HuH-7.5 (cell line): ENCODE measurements at regions not wholly inside any gene's neighbourhood (a gene's known extent, or its start where the extent isn't known, plus 50 kb on each side); places are given as distances from the start of the nearest gene placed in this dataset.
"Not testable (repeated sequence)": the region's sequence is repeated elsewhere in the genome, so short reads cannot be mapped to it uniquely, and the experiment has no call there.

Experiments used
- DNase-seq: peaks from one replicate; pipeline ENCODE4 v3.0.0; 2011; ENCODE audit warnings: low spot score

DNA sequence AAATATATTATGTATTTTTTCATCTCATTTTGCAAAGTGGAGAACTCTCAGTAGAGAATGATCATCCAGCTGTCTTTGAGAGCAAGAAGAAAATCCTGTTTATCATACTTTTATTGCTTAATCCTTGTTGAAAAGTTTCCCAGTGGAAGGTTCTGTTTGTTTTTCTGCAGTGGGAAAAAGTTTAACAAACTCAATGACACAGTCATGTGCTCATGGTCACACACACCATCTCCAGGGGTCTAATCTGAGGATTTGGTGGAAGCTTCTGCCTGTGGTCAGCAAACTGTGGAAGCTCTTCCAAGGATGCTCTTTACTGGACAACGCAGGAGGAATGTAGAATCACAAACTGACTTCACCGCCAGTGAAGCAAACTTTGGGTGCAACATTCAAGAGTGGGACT is 1003.9 kb downstream of the SORCS3 start:
- no peak for DNase-seq

DNA sequence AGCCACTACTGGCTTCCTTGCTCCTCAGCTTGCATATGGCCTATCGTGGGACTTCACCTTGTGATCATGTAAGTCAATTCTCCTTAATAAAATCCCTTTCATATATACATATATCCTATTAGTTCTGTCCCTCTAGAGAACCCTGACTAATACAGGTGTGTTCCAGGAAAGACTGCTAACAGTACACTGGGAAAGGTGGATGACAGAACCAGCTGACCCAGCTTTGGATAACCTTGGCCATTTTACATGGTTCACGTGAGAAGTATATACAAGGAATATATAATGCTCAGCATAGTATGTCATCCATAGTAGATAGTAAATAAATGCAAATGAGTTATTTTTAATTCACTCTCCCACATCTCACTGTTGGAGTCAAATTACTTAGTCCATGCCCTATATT is 1003.5 kb downstream of the SORCS3 start:
- DNase-seq = no peak

DNA sequence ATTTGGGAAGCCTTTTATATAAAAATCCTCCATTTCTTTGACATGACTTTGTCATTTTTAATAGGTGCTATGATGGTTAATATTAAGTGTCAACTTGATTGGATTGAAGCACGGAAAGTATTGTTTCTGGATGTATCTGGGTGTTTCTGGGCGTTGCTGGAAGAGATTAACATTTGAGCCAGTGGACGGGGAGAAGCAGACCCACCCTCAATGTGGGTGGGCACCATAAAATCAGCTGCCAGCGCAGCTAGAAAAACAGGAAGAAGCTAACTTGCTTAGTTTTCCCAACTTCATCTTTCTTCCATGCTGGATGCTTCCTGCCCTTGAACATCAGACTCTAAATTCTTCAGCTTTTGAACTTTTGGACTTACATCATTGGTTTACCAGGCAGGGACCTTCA is 1003.0 kb downstream of the SORCS3 start:
- no peak for DNase-seq

DNA sequence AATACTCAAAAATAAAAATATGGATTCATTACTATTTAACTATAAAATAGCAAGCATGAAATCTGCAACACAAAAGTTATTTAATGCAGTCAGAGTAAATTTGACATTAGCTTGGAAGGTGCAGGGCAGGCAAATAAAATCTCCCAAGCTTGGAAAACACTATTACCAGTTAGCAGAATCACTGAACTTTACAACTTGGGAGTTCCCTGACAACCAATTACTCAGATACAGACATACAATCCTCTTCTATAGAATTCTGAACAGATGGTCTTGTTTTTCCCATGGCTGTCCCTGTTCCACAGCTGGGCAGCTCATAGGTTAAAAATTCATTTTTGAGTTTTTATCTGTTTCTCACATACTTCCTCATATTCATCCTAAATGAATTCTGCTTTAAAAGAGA is 1002.6 kb downstream of the SORCS3 start:
- DNase-seq = no peak

DNA sequence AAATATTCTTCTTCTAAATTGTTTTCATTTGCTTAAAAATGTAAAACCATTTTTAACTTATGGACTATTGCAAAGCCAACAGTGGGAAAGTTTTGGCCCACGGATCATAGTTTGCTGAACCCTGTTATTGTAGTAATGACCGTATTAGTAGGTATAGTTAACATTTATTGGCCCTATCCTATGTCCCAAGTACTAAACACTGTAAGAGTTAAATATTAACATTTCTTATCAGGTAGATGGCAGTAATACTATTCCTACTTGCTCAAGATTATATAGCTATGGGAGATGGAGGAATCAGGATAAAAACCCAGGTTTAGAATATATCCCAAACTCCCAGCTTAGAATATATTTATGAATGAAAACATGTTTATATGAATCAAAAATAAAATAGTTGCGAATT is 993.2 kb downstream of the SORCS3 start:
- no peak for DNase-seq

DNA sequence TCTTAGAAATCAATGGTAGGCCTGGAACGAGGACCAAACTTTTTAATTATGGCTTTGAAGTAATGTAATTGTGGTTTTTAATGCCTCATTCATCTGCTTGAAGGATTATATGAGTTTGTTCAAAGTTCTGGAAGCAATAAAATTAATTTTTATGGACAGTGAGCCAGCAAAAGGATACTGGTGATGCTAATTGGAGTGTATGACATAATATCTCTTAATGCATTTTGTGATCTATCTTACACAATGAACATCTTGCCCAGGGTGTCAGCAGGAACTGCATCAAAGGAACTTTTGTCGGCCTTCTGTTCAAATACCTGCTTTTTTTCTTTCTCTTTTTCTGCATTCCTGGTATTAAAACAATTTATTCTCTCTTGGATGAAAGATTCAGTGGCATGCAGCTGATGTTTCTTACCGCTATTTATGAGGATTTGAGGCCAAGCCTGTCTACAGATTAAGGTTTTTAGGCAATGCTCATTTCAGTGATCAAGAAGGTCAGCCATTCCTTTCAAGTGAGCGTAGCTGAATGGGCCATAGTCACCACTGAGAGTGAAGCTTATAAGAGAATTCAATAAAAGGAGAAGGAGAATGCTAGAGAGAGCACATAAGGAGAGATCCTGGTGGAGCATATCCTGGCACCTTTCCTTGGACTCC is 974.8 kb downstream of the SORCS3 start:
- DNase-seq = no peak

GRCh38 chr10:105611244-105611798 is 970.2 kb downstream of the SORCS3 start:
- no peak for DNase-seq

DNA sequence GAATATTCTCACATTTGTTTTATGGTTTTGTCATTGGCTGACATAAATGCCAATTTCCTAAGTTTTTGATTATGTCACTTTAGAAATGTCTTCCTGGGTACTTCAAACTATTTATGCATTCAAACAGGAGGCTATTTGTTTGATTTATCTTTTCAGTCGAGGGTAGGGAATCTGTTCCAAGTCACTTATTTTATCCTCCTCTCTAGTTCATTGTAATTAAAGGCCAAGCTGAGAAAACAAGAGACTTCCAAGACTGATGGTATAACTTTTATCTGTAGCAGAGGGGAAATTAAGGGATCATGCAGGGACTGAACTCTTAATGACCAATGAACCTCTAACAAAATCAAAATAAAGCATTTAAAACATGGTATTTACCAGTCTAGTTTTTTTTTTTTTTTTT is 968.4 kb downstream of the SORCS3 start:
- no peak for DNase-seq

DNA sequence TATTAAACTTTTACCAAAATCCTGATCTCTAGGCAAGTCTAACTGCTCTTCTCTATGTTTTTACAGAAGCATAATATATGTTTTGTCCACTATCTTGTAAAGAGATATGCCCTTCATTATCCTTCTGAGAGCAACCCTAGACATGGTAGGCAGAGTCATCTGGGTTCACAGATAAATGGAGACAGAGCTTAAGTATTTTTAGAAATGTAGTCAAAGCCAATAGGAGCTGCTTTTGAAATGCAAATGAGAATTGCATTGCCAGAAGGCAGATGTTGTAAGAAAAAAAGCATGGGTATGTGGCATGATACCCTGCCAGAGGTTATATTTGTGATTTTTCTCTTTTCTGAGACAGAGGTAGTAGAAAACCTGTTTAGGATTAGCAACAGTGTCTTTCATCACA is 964.8 kb downstream of the SORCS3 start:
- DNase-seq = no peak

GRCh38 chr10:105605104-105605503 is 964.0 kb downstream of the SORCS3 start:
- no peak for DNase-seq

- no peak for DNase-seq
These were observed 957.1 kb downstream of the SORCS3 start for GRCh38 chr10:105598207-105598606.

GRCh38 chr10:105597312-105597711 is 956.2 kb downstream of the SORCS3 start:
- DNase-seq = no peak

DNA sequence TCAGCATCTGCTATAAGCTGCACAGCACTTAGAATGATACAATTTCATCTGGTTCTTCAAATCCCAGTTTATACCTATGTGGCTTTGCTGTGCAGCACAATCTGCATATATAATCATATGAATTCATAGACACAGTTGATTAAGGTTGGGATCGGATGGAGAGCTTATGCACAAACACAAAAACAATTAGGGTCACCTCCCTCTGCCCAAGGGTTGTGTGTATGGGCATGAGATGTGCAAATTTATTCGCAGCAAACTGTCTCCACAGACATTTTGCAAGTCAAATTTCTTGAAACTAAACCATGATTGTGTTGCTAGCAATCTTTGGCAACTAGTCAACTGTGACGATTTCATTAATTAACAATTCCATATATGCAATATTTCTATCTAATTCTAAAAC is 955.7 kb downstream of the SORCS3 start:
- no peak for DNase-seq

GRCh38 chr10:105594296-105594695 is 953.2 kb downstream of the SORCS3 start:
- DNase-seq = no peak

DNA sequence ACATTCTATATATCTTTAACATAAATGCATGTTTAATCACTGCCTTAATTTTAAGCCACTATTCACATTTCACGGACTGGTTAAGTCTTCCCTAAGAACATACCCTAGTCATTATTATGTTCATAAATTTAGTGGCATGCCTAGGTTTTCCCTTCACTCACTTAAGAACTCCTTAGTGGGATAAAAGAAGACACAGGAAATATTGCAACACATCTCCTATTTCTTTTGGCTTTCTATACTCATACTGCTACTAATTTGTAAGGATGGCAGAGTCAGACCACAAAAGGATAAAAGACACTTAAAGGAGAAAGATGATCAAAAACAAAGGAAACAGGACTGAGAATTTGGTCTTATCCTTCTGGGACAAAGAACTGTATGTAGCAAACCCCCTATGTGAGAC is 951.4 kb downstream of the SORCS3 start:
- DNase-seq = no peak

DNA sequence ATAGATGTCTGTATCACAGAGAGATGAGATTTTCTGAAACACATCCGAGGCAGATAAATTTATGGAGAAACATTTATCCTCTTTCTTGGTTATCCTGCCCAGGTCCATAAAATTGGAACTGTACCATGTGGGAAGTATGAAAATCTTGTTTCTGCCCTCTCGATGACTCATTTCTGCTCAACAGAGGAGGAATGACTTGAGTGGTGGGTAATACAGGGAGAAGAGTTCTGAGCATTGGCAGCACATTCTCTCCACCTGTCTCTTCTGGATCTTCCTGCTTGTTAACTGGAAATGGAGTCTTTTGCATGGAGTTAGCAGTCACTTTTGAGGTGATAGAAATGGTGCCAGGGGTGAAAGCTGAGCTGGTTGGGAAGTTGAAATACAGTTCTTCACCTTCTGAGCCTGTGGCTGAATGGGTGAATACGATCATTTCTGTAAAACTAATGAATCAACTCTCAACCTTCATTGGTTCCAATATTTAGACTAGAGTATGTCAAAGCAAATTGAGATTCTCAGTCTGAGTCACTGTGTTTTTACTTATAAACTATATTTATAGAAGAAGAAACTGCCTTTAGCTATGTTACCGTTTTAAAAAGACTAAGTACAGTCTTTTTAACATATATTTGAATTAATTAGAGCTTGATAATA is 945.5 kb downstream of the SORCS3 start:
- no peak for DNase-seq

- DNase-seq = no peak
These were observed 944.7 kb downstream of the SORCS3 start for GRCh38 chr10:105585753-105586152.

DNA sequence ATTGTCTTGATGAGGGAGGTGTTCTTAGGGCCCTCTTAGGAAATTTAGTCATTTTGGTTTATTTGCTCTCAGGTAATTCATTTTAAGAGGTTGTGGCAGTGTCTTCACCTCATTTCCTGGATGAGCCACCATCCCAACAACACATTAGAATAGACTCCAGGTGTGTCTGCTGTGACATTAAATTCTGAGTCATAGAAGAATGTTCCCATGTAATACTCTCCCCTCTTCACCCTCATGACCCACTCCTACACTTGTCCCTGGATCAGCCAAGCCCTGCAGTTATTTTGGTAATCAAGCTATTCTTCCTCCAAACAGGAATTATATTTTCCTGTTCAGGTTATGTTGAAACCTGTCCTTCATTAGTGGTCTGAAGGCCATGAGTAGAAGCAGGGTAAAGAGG is 944.1 kb downstream of the SORCS3 start:
- no peak for DNase-seq

DNA sequence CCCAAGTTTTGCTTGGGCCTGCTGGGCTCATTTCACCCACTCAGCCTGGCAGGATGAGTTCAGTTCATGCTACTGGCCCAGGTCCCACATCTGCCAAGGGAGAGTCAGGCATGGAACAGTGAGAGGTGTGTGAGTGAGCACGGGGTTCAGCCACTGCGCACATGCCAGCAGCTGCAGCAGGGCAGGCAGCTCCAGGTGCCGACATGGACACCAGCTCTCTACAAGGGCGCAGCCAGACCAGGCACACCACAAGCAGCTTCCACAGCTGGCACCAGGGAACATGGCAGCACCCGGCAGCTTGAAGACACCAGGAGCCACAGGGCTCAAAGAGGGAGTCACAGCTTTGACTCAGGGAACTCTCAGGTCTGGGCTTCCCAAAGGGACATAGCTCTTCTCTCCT is 938.0 kb downstream of the SORCS3 start:
- DNase-seq = no peak

DNA sequence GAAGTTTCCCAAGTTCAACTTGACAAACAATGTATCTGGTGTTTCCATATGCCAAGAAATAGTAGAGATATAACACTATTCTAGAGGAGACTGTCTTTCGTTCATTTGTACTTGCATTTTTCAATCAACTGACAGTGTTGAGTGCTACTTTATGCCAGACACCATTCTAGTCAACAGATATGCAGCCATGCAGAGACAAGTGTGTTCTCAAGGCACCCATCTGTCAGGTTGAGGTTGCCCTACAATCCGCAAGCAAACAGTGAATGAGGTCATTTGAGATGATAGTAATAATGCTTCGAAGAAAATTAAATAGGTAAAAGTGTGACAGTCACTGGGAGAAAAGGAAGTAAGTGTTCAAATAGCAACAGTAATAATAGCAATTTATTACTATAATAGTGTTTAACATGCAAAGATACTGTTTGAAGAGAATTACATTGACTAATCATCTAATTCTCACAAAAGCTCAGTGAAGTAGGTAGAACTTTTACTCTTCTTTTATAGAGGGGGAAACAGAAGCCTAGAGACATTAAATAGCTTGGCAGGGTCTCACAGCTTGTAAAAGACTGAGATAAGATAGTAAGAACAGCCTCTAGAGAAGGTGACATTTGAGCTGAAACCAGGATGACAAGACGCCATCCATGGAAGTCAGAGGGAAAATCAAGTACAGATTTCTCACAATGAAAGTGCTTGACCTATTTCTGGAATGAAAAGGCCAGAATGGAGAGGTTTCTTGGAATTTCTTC is 936.9 kb downstream of the SORCS3 start:
- DNase-seq = no peak

- DNase-seq = no peak
These were observed 918.4 kb downstream of the SORCS3 start for GRCh38 chr10:105559333-105560097.

GRCh38 chr10:105550453-105550852 is 909.4 kb downstream of the SORCS3 start:
- DNase-seq = not testable (repeated sequence)
